Skeletal muscle satellite cell (primary cell): ENCODE measurements at regions not wholly inside any gene's neighbourhood (a gene's known extent, or its start where the extent isn't known, plus 50 kb on each side); places are given as distances from the start of the nearest gene placed in this dataset.

Experiments used
- H3K27me3 ChIP-seq: 2 replicates; pipeline ENCODE4 v1.7.0; 2013; ENCODE audit warnings: low read length; ENCODE audit not compliant: control insufficient read depth, insufficient read depth
- H3K36me3 ChIP-seq: 2 replicates; pipeline ENCODE4 v1.7.0; 2013; ENCODE audit warnings: mild to moderate bottlenecking, control low read depth, low read length; ENCODE audit not compliant: insufficient read depth
- H3K4me1 ChIP-seq: 2 replicates; pipeline ENCODE4 v1.7.0; 2013; ENCODE audit warnings: low read length; ENCODE audit not compliant: control insufficient read depth, insufficient read depth
- H3K4me2 ChIP-seq: 2 replicates; pipeline ENCODE4 v1.7.0; 2013; ENCODE audit warnings: mild to moderate bottlenecking, low read length
- H3K4me3 ChIP-seq: 2 replicates; pipeline ENCODE4 v1.7.0; 2013; ENCODE audit warnings: low read length
- H3K9ac ChIP-seq: 2 replicates; pipeline ENCODE4 v1.7.0; 2013; ENCODE audit warnings: mild to moderate bottlenecking, low read depth, low read length, moderate library complexity
- H3K9me3 ChIP-seq: replicated peaks from 2 replicates; pipeline ENCODE4 v1.7.0; 2013; ENCODE audit warnings: mild to moderate bottlenecking, control low read depth, low read length

DNA sequence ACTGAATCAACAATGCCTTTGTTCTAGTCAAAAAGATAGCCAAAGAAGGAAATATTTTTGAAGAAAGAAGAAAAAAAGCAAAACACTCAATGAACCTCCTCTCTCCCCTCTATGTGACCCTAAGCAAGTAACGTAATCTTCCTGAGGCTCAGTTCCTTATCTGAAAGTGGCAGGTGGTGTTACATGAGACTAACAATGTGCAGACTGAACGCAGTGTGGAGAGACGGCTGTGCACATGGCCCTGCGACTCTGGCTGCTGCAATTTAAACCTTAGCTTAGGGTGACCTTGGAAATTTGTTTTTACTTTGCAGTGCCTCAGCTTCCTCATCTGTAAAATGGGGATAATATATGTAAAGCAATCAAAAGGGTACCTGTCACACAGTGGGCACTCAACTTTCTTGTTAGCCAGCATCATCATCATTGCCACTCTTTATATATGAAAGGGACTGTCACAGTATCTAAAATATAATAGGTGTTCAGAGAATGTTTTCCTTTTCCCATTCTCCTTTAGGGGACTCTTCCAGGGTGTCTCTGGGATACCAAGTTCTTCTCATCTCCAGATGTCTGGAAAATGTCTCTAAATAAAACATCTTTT, 100.1 kb upstream of the JUN start:
- no peaks in the 10 kb centered on the region for H3K36me3 ChIP-seq
- no peaks in the 10 kb centered on the region for H3K27me3 ChIP-seq
- no peak overlapping the region for H3K9ac ChIP-seq
- no peak overlapping the region for H3K4me2 ChIP-seq
- no peaks in the 10 kb centered on the region for H3K9me3 ChIP-seq
- H3K4me3 ChIP-seq: no peak overlapping the region
- peaks cover 73% of the 10 kb centered on the region for H3K4me1 ChIP-seq

DNA sequence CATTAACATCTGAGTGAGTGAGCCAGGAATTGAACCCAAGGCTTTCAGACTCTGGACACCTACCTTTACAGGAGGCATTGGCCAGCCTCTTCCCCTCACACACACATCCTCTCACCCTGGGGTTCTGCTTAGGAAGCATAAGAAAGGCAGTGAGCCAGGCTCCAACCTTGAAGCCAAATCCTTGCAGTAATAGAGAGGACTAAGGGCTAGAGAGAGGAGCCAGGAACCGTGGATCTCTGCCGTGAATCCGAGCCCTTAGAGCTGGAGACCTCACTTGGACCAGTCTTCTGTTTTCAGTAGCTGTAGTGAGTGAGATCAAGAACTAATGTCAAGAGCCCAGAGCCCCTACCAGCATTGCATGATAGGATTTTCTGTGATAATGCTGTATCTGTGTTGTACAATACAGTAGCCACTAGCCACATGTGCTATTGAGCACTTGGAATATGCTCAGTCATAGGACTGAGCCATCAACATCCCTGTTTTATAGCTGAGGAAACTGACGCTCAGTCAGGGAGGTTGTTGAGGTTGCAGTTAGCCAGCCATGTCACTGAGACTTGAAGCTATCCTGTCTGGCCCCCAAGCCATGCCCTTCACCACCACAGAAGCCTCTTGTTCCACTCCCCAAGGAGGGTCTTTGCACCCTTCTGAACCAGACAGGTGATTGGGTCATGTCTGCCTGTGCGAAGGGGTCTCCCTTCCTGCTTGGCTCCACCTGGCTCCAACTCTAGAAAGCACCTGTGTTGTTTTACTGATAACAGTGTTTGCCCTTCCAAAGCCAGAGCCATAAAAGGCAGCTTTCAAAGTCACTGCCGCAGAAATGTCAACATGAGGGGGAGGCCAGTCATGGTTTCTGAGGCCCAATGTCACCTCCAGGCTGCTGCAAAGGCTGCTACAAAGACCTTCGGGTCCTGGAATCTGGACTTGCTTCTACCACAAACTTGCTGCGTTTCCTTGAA, 101.1 kb upstream of the JUN start:
- Histone ChIP-seq H3K9ac (no peak overlapping the region), H3K9me3 (no peaks in the 10 kb centered on the region), H3K4me3 (no peak overlapping the region), H3K4me2 (no peak overlapping the region), H3K4me1 (peaks cover 71% of the 10 kb centered on the region), H3K36me3 (no peaks in the 10 kb centered on the region), H3K27me3 (no peaks in the 10 kb centered on the region)

DNA sequence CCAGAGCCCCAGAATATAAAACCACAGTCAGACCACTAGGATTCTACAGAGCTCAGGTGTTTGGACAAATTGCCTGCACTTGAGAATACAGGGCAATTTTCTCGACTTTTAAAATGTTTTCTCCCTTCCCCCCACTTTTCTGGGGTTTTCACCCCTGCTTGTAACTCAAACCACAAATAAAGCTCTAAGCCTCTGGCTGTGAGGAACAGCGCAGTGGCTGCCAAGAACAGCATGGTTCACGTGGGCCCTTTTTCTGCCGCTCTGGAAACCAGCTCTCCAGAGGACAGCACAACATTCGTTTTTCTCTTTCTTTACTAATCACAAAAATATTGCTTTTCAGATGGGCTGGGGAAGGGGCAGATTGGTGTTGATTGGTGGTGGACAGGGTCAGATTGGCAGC, 102.2 kb upstream of the JUN start:
- Histone ChIP-seq H3K4me1 (peaks cover 71% of the 10 kb centered on the region), H3K36me3 (no peaks in the 10 kb centered on the region), H3K4me3 (no peak overlapping the region), H3K9ac (peak overlapping the region; percentile 33), H3K27me3 (no peaks in the 10 kb centered on the region), H3K9me3 (no peaks in the 10 kb centered on the region), H3K4me2 (peak overlapping the region; percentile 4)

DNA sequence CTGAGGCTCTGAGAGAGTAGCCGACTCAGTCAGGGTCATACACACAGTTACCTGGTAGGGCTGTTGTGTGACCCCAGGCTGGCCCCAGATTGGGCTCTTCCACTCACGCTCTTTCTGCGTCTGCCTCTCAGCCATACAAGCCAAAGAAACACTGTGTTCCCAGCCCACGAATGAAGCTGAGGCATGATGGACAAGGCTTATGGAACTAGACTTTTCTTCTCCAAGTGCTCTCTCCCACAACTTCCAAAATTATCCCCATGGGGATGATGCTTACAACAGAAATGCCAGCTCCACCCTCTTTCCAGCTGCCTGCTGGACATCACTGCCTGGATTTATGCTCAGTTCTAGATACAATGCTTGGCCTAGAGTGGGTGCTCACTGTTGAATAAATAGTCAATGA, 102.8 kb upstream of the JUN start:
- H3K4me1 ChIP-seq: peaks cover 65% of the 10 kb centered on the region
- peak overlapping the region; percentile 33 for H3K9ac ChIP-seq
- no peaks in the 10 kb centered on the region for H3K36me3 ChIP-seq
- no peak overlapping the region for H3K4me3 ChIP-seq
- peak overlapping the region; percentile 17 for H3K4me2 ChIP-seq
- H3K9me3 ChIP-seq: no peaks in the 10 kb centered on the region
- H3K27me3 ChIP-seq: no peaks in the 10 kb centered on the region

DNA sequence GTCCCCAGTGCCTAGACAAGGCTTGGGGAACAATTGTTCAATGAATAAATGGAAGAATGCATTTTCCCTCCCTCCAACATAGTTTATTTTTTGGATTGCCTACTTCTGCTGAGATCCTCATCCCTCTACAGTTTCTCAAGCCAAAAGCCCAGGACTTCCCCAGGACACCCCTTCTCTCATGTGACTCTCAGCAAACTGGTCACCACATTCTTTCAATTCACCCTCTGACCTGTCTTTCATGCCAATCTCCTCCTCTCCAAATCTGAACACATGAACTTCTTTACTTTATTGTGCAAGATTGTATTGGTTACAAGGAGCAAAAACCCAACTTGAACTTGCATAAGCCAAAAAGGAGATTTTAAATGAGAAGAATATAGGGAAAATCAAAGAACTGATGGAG, 103.2 kb upstream of the JUN start:
- no peaks in the 10 kb centered on the region for H3K9me3 ChIP-seq
- H3K27me3 ChIP-seq: no peaks in the 10 kb centered on the region
- no peaks in the 10 kb centered on the region for H3K36me3 ChIP-seq
- H3K9ac ChIP-seq: no peak overlapping the region
- H3K4me2 ChIP-seq: peak overlapping the region; percentile 17
- H3K4me1 ChIP-seq: peaks cover 60% of the 10 kb centered on the region
- H3K4me3 ChIP-seq: no peak overlapping the region

DNA sequence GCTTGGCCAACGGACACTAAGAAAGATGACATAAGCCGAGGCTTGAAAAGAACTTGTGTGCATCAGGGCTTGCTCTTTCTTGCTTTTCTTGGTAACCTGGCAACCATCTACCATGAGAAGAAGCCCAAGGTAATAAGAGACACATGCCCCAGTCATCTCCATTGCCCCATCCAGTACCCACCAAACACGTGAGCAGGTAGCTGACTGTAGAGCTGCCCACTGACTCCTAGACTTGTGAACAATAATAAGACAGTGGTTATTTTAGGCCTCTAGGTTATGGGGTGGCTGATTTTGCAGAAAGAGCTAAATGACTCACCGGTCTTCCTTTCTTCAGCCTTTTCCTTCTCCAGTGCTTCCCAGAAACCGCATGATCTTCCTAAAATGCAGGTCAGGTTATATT, 105.0 kb upstream of the JUN start:
- Histone ChIP-seq H3K27me3 (no peaks in the 10 kb centered on the region), H3K36me3 (no peaks in the 10 kb centered on the region), H3K4me3 (no peak overlapping the region), H3K9ac (no peak overlapping the region), H3K4me2 (no peak overlapping the region), H3K4me1 (peaks cover 48% of the 10 kb centered on the region), H3K9me3 (no peaks in the 10 kb centered on the region)

- no peak overlapping the region for H3K9ac ChIP-seq
- H3K4me2 ChIP-seq: no peak overlapping the region
- no peak overlapping the region for H3K4me3 ChIP-seq
- peaks cover 39% of the 10 kb centered on the region for H3K4me1 ChIP-seq
- no peaks in the 10 kb centered on the region for H3K27me3 ChIP-seq
- H3K9me3 ChIP-seq: no peaks in the 10 kb centered on the region
- H3K36me3 ChIP-seq: no peaks in the 10 kb centered on the region
Measured at GRCh38 chr1:58890113-58890512, 106.3 kb upstream of the JUN start.

GRCh38 chr1:58890609-58891008, 106.8 kb upstream of the JUN start:
- H3K36me3 ChIP-seq: no peaks in the 10 kb centered on the region
- H3K9me3 ChIP-seq: no peaks in the 10 kb centered on the region
- H3K4me3 ChIP-seq: no peak overlapping the region
- no peak overlapping the region for H3K4me2 ChIP-seq
- peaks cover 39% of the 10 kb centered on the region for H3K4me1 ChIP-seq
- H3K27me3 ChIP-seq: no peaks in the 10 kb centered on the region
- H3K9ac ChIP-seq: no peak overlapping the region

DNA sequence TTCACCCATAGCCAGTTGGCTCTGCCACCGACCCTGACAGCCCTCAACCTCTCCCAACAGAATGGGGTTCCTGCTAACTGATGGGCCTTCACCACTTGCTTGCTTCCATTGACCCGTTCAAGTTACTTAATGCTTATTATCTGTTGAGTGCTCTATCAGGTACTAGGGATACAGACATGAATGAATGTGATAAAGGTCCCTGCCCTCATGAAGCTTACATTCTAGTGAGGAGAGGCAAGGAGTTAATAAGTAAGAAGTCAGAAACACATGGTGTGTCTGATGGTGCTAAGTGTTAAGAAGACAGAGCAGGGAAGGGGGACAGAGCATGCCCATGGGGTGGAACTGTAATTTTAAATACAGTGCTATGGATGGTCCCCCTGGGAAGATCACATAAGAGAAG, 107.5 kb upstream of the JUN start:
- Histone ChIP-seq H3K9me3 (no peaks in the 10 kb centered on the region), H3K4me2 (no peak overlapping the region), H3K27me3 (no peaks in the 10 kb centered on the region), H3K9ac (no peak overlapping the region), H3K4me1 (peaks cover 39% of the 10 kb centered on the region), H3K4me3 (no peak overlapping the region), H3K36me3 (no peaks in the 10 kb centered on the region)

DNA sequence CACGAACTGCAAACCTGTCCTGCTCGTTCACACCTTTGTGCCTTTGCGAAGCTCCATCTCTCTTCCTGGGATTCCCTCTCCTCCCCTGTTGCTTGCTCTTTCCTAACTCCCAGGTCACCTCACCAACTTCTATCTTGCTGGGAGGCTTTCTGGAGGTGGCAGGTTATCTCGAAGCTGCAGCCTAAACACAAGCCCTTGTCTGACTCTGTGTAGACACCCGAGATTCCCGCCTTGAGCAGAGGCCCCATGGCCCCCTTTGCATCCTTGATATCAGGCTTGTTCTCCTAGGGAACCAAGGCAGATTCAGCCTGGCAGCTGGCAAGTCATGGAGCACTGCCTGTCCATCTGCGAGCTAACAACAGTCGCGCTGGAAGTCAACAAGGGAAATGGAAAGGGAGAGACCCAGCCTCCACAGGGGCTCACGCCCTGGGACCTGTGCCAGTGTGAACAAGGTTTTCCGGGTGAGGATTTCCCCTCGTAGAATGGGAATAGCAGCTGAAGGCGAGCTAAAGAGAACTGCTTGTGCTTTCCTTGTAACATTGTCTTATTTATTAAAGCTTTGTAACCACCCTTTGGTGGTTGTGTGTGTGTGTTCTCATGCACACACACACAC, 109.5 kb upstream of the JUN start:
- Histone ChIP-seq H3K9ac (no peak overlapping the region), H3K36me3 (no peaks in the 10 kb centered on the region), H3K9me3 (no peaks in the 10 kb centered on the region), H3K27me3 (no peaks in the 10 kb centered on the region), H3K4me3 (no peak overlapping the region), H3K4me1 (peaks cover 33% of the 10 kb centered on the region), H3K4me2 (no peak overlapping the region)

DNA sequence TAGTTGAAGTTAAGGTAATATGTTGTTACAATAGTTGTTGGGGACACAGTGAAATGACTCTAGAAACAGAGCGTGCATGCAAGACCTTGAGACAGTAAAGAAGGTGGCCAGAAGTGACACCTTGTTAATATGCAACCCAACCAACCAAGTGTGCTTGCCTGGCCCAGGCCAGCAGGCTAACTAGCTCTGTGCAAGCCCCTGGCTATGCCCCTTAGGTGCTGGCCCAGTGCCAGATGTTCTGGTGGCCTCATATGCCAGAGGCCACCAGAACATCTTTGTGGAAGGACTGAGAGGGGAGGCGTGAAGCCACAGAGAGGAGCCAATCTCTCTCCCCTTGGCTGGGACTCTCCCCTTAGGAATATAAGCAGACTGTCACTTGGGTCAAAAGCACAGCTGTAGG, 111.2 kb upstream of the JUN start:
- no peak overlapping the region for H3K4me3 ChIP-seq
- peak overlapping the region; percentile 11 for H3K9ac ChIP-seq
- H3K4me1 ChIP-seq: peaks cover 41% of the 10 kb centered on the region

More for the DNA sequence above, 111.2 kb upstream of the JUN start:
- no peaks in the 10 kb centered on the region for H3K36me3 ChIP-seq
- no peak overlapping the region for H3K4me2 ChIP-seq
- H3K9me3 ChIP-seq: no peaks in the 10 kb centered on the region
- no peaks in the 10 kb centered on the region for H3K27me3 ChIP-seq
